ENCODE measurements at regions not wholly inside any gene's neighbourhood (a gene's known extent, or its start where the extent isn't known, plus 50 kb on each side); places are given as distances from the start of the nearest gene placed in this dataset.

GRCh38 chr1:58262702-58263101 is 283.8 kb downstream of the OMA1 start:
- TF ChIP-seq CTCF (IDR thresholded peaks at IDR 0.05) (no peak), POLR2A (IDR thresholded peaks at IDR 0.05) (no peak)
